HG03442 (cell line): ENCODE measurements at regions not wholly inside any gene's neighbourhood (a gene's known extent, or its start where the extent isn't known, plus 50 kb on each side); places are given as distances from the start of the nearest gene placed in this dataset.

Experiments
- ATAC-seq: cut with Tn5 transposase; IDR thresholded peaks from one replicate; pipeline ENCODE4 v1.9.1; 2021; ENCODE audit warnings: mild to moderate bottlenecking, moderate library complexity; ENCODE audit not compliant: unreplicated experiment

DNA sequence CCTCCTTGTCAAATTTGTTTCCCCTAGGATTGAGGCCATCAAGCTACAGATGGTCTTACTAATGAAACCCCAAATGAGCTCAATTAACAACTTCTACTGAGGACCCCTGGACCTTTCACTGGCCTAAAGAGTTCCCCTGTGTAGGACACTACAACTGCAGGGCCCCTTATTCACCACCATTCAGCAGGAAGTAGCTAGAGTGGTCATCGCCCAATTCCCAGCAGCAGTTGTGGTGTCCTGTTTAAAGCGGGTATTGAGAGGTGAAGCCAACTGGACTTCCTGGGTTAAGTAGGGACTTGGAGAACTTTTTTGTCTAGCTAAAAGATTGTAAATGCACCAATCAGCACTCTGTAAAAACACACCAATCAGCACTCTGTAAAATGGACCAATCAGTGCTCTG, 1466.9 kb downstream of the KCNT2 start:
- ATAC-seq, result no peak

DNA sequence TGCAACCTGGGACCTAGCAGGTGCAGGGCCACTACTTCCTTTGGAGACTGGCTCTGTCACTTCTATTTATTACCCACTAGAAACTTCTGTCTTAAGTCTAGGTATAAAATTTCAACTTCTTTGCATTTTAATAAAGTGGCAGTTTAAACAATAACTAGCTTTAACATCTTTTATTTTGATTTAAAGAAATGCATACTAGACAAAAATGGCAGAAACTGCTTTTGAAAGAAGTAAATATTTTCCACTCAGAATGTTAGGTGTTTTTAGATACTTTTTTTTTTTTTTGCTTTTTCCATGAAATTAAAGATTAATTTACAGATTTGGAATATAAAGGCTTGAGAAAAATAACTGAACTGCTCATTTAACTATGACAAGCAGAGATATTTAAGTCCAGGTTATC, 1477.6 kb downstream of the KCNT2 start:
- no peak for ATAC-seq

DNA sequence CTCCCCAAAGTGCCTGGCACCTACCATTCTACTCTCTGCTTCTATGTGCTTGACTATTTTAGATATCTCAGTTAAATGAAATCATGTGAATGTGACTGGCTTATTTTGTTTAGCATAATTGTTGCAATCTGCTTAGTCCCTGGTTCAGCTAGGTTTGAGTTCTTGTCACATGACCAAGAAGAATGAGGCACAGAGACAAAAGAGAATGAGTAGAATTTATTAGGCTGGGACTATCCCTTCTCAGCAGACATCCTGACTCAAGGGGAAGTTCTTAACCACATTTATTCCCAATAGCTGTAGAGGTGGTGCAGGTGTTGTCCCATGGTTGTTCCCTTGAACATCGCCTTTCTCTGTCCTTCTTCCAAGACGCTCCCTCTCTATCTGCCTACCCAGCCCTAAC, 1485.7 kb downstream of the KCNT2 start:
- ATAC-seq, result no peak

DNA sequence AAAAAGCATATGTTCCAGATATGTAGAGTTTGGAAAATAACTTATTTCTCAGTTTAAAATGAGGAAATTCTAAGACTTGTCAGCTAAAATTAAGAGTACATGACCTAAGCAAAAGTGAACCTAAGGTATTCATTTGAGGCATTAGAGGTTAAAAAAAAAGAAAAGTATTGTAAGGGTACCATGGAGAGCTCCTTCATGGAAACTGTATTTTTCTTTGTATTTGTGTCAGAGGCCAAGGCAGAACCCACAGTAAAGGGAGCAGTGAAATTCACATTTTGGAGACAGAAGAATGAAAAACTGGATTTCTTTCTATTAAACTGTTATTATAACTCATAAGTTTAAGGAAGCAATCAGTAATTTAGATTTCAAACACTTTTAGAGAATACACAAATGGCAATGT, 1494.8 kb downstream of the KCNT2 start:
- no peak for ATAC-seq

DNA sequence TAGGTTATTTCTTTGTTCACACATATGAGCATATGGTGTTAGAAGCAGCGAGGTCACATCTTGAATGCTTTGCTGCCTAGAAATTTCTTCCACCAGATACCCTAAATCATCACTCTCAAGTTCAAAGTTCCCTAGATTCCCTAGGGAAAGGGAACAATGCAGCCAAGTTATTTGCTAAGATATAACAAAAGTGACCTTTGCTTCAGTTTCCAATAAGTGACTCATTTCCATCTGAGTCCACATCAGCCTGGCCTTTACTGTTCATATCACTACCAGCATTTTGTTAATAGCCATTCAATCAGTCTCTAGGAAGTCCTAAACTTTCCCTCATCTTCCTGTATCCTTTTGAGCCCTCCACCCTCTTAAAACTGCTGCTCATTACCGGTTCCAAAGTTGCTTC, 1502.5 kb downstream of the KCNT2 start:
- ATAC-seq, result no peak

DNA sequence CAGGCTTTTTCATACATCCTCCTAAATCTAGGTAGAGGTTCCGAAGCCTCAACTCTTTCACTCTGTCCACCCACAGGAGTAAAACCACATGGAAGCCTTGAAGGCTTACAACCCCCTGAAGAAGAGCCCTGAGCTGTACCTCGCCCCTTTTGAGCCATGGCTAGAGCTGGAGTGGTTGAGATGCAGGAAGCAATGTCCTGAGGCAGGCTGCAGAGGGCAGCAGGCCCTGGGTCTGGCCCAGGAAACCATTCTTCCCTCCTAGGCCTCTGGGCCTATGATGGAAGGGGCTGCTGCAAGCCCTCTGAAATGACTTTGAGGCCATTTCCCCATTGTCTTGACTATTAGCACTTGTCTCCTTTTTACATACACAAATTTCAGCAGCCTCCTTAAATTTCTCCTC, 1503.0 kb downstream of the KCNT2 start:
- ATAC-seq, result no peak

DNA sequence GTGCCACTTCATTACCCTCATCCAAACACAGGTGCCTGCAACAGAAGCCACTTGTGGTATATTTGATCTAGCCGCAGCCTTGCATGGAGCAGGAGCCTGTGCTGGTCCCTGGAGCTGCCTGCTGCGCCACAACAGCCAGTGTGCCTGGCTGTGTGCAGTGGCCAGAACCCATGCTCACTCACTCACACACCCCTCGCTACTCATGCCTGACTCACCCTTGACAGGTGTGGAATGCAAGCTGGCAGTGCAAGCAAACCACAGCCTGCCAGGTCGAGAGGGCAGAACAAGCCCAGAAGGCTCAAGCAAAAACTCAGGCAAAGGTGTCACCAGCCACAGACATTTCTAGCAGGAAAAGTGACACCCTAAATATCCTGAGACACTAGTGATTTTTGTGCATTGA, 1510.9 kb downstream of the KCNT2 start:
- no peak for ATAC-seq

DNA sequence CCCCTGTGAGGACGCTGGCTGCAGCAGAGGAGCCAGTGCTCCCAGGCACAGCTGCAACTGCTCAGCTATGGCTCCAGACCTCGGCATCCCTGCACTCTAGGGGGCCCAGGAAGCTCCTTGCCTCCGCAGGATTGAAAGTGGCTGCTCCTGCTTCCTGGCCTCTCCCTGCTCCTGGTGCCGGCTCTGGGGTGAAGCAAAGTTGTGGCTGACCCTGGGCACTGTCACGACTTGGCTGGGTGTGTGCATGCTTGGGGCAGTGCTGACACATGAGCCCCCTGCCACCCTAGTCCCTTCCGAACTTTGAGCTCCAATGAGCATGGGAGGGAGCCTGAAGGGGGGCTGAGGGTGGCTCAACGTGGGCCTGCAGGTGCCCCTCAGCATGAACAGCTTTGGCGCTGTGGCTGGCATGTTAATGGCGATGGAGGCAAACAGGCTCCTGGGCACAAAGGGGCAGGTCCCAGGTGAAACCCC, 1512.2 kb downstream of the KCNT2 start:
- no peak for ATAC-seq

DNA sequence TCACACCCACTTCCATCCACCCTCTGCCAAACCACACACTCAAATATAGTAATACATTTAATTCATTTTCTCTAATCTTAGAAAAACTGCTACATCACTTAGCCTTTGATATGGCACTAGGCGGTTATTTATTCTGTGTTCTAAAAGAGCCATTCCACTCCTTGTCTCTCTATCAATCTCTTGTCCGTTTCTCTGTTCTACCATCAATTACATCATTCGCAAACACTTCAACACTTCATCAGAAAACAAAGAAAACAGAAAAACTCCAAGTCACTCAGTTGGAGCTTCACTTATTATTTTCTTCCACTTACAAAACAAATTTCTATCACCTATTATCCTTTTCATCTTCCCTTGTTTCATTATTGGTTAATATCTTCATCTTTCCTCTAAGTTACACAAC, 1523.0 kb downstream of the KCNT2 start:
- ATAC-seq, result no peak

DNA sequence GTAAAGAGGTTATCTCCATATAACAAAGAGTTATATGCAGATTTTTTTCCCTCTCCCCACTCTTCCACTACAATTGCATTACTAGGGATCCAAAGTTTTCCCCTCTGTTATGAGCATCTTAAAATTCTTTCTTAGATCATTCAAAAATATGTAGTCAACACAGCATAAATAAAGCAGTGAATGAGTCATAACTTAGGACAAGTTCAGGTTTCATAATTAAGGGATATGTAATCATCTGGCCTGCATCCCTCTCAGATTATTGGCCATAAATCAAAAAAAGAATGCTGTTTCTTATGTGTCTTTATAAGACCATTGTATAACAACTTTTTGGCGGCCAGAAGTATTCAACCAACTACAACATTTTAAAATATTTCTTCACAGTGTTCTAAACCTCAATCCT, 1526.1 kb downstream of the KCNT2 start:
- no peak for ATAC-seq

DNA sequence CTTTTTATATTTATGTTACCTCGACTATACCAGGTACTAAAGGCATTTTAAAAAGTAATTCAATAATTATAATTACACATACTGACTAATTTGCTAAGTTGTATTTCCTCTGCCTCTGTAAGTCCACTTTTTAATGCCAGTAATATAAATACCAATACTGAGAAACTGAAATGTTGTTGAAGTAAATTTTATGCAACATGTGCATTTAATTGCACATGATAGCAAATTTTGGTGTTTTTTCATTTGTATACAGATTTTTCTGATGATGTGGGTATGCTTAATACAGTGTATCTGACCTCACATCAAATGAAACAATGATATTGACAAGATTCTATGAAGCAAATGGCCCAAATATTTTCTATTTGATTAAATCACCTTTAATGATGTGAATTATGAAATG, 1531.6 kb downstream of the KCNT2 start:
- ATAC-seq, result no peak

DNA sequence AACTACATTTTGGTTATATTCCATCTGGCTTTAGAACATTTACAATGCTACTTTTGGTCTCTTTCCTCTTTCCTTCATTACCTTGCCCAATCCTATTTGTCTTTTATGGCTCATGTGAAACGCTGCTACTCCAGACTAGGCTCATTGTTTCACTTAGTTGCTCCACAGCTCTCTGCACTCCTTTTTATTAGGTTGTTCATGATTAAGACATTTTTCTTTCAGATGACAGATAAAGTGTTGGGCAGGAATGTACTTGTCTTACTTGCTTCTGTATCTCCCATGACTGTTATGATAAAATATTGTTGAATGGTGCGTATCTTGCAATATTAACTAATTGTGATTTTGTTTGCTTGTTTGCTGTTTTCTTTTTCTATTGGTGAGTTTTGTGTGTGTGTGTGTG, 1532.3 kb downstream of the KCNT2 start:
- ATAC-seq, result no peak

DNA sequence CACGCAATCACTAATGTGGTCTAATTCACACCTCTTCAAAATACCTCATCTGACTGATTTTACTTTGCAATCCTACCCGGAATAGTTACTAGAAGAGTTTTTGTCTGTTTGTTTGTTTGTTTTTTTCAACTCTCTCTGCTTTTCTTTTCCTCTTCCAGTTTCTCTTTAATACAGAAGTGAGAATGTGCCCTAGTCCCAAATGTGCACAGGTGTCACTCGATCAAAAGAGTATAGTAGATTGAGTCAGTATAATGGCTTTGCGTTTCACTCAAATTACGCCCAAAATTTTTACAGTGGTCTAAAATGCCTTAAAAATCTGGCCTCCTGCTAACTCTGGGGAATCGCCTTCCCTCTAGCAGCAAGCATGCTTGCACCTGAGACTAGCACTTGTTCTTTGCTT, 1536.8 kb downstream of the KCNT2 start:
- ATAC-seq, result no peak

DNA sequence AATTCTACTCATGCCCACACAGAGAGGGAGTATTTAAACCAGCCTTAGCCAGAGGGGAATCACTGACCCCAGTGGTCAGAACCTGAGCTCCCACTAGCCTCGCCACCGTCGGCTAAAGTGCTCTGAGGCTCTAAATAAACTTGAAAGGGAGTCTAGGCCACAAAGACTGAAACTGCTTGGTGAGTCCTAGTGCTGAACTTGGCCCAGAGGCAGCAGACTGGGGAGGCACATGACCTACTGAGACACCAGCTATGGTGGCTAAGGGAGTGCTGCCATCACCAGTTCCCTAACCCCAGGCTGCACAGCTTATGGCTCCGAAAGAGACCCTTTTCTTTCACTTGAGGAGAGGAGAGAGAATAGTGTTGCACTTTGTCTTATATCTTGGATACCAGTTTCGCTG, 1542.8 kb downstream of the KCNT2 start:
- no peak for ATAC-seq

DNA sequence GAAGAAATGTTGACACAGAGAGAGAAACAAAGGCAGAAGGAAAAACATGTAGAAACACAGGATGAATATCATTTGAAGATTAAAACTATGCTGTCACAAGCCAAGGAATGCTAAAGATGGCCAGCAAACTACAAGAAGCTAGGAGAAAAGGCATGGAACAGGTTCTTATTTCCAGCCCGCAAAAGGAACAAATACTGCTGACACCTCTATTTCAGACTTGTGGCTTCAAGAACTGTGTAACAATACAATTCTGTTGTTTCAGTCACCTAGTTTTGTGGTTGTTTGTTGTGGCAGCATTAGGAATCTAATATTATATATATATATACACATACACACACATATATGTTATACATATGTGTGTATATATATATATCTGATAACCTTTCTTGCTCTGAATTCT, 1543.9 kb downstream of the KCNT2 start:
- no peak for ATAC-seq

DNA sequence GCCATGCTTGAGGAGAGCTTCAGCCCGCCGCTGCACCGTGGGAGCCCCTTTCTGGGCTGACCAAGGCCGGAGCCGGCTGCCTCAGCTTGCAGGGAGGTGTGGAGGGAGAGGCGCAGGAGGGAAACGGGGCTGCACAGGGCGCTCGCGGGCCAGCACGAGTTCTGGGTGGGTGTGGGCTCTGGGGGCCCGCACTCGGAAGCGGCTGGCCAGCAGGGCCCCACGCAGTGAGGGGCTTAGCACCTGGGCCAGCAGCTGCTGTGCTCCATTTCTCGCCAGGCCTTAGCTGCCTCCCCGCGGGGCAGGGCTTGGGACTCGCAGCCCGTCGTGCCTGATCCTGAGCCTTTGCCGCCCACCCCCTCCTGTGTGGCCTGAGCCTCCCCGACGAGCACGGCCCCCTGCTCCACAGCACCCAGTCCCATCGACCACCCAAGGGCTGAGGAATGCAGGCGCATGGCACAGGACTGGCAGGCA, 1554.0 kb downstream of the KCNT2 start:
- ATAC-seq, result no peak

DNA sequence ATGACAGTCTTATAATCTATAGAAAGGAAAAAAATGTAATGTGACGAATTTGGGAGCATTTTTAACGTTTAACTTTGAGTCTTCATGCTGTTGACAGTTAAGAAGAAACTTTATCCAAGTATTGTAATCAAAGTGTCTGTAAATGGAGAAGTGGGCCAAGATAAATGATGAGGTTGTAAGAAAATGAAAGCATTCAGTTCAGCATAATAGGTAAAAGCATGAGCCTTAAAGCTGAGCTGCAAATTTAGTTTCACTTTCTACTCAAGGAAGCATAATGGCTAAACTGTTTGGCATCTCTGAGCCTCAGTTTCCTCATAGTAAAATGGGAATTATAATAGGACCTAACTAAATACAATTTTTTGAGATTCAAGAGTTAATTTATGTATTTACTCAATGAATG, 1554.8 kb downstream of the KCNT2 start:
- ATAC-seq, result no peak

DNA sequence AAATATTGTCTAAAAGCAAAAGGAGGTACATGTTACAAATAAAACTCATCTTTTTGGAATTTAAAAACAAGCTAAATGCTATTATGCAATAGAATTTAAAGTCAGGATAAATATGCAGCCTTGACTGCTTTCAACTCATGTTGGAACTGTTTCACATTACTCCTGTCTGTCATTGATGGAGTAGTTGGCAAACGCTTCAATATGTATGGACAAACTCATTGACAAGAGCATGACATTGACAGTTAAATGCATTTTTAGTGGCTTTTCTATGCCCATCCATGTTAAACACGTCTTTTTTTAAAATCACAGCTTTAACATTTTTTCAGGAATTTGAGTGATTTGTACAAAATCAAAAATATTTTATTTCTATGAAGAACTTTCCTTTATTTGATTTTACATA, 1560.5 kb downstream of the KCNT2 start:
- ATAC-seq, result no peak

DNA sequence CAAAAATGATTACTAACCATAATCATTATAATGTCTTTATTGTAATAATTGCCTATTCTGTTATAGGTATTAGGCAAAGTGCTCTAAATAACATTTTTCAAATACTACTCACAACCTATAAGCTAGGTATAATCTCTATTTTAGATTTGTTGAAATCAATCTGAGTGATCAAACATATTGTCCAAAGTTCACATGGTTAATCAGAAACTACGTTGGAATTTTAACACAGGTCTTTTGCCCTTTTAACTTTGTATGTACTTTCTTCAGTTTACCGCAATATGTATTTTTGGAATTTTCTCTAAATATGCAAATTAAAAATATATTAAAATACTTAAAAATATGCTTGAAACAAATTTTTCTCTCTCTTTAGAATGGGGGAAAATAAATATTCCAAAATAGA, 1563.2 kb downstream of the KCNT2 start:
- ATAC-seq, result no peak

DNA sequence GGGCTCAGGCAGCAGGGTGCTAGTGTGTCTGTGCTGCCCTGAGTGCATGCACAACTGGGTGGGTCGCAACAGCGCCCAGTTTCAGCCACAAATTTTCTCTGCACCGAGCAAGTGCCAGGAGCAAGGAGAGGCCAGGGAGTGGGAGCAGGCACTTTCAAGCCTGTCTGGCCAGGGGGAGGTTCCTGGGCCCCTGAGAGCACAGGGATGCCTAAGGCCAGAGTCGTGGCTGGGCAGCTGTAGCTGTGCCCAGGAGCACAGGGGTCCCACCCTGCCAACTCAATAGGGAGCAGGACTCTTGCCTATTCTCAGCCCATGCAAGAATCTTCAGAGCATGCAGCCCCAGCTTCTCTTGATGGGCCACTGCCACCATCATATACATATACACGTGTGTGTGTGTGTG, 1577.4 kb downstream of the KCNT2 start:
- ATAC-seq, result no peak

DNA sequence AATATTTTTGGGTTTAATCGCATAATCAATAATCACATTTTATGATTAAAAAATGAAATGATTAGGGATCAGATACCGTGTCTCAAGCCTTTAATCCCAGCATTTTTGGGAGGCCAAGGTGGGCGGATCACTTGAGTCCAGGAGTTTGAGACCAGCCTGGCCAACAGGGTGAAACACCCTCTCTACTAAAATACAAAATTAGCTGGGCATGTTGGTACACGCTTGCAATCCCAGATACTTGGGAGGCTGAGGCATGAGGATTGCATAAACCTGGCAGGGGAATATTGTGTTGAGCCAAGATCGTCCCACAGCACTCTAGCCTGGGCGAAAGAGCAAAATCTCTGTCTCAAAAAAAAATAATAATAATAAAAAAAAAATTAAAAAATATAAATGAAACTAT, 1581.4 kb downstream of the KCNT2 start:
- no peak for ATAC-seq

DNA sequence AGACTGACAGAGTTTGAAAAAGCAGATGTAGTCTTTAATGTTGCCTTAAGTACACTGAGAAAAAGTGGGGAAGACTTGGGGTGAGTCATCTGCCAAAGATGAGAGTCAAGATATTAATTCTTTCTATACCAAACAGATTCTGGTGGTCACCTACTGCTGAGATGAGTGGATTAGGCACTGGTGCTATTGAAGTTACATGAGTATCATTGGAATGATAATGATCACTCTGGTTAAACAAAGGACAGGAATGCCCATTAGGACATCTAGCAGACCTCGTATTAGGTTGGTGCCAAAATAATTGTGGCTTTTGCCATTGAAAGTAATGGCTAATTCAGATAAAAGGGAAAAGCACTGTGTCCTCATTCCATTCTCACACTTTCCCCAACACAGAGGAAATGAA, 1588.9 kb downstream of the KCNT2 start:
- no peak for ATAC-seq

DNA sequence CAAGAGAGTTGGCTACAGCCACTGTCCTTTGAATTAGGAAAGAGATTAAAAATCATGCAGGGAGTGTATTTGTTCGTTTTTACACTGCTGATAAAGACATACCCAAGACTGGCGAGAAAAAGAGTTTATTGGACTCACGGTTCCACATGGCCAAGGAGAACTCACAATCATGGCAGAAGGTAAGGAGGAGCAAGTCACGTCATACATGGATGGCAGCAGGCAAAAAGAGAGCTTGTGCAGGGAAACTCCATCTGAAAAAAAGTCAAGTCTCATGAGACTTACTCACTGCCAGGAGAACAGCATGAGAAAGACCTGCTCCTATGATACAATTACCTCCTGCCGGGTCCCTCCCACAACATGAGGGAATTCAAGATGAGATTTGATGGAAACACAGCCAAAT, 1595.2 kb downstream of the KCNT2 start:
- ATAC-seq, result no peak

DNA sequence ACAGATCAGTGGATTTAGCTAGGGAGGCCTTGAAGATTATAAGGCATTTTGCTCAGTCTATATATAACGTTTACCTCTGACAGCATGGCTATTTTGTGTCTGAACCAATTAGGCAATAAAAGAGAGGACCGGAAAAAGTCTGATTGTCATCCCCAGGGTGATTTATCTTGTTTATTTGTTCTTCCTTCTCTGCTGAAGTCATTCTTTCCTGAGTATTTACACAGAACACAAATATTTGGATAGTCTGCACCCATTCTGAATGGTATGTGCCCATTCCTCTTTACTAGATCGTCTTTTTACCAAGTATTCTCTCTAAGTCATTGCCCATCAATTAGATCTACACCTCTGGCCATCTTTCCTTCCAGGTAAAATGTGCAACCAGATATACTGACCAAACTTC, 1602.9 kb downstream of the KCNT2 start:
- no peak for ATAC-seq
